Astrocyte (in vitro differentiated cells and primary cell): ENCODE measurements at regions not wholly inside any gene's neighbourhood (a gene's known extent, or its start where the extent isn't known, plus 50 kb on each side); places are given as distances from the start of the nearest gene placed in this dataset.
"Not testable (repeated sequence)": the region's sequence is repeated elsewhere in the genome, so short reads cannot be mapped to it uniquely, and the experiment has no call there.

ENCODE experiments used
- DNase-seq: peaks from one replicate; pipeline ENCODE4 v3.0.0-alpha.2; 2010; ENCODE audit warnings: low read depth
- FAIRE-seq: peaks from 2 replicates; lab custom pipeline; 2011; peaks lifted over from hg19 to GRCh38; lab: Jason Lieb, UNC
- H2AFZ ChIP-seq: 2 replicates; pipeline ENCODE4 v1.6.0; 2012; ENCODE audit warnings: low read depth, low read length, inconsistent platforms
- H3K27ac ChIP-seq: 2 replicates; pipeline ENCODE4 v1.5.1; 2011; ENCODE audit warnings: low read depth, low read length, inconsistent platforms
- H3K27me3 ChIP-seq: 2 replicates; pipeline ENCODE4 v1.6.0; 2011; ENCODE audit warnings: low read length, inconsistent platforms; ENCODE audit not compliant: insufficient read depth
- H3K36me3 ChIP-seq: 2 replicates; pipeline ENCODE4 v1.5.1; 2011; ENCODE audit warnings: low read length, inconsistent platforms; ENCODE audit not compliant: insufficient read depth
- H3K4me1 ChIP-seq: 2 replicates; pipeline ENCODE4 v1.5.1; 2011; ENCODE audit warnings: low read length, inconsistent platforms; ENCODE audit not compliant: insufficient read depth
- H3K4me2 ChIP-seq: 2 replicates; pipeline ENCODE4 v1.6.0; 2012; ENCODE audit warnings: low read length, inconsistent platforms
- H3K4me3 ChIP-seq: 2 replicates; pipeline ENCODE4 v1.5.1; 2011; ENCODE audit warnings: low read depth, mild to moderate bottlenecking, low read length, inconsistent platforms; ENCODE audit not compliant: insufficient read depth
- H3K79me2 ChIP-seq: 2 replicates; pipeline ENCODE4 v1.6.0; 2012; ENCODE audit warnings: mild to moderate bottlenecking, low read length, inconsistent platforms; ENCODE audit not compliant: insufficient read depth
- H3K9ac ChIP-seq: 2 replicates; pipeline ENCODE4 v1.6.0; 2012; ENCODE audit warnings: mild to moderate bottlenecking, low read length, inconsistent platforms
- H3K9me3 ChIP-seq: 2 replicates; pipeline ENCODE4 v1.5.1; 2012; ENCODE audit warnings: low read depth, mild to moderate bottlenecking, low read length, inconsistent platforms; ENCODE audit not compliant: insufficient read depth
- H4K20me1 ChIP-seq: 2 replicates; pipeline ENCODE4 v1.6.0; 2012; ENCODE audit warnings: low read length, inconsistent platforms; ENCODE audit not compliant: insufficient read depth
- H3K27ac Mint-ChIP-seq: one replicate; pipeline ENCODE4 v1.8.0; 2021; ENCODE audit warnings: mild to moderate bottlenecking, mixed read lengths; ENCODE audit not compliant: unreplicated experiment
- H3K27me3 Mint-ChIP-seq: one replicate; pipeline ENCODE4 v1.8.0; 2021; ENCODE audit warnings: low read depth, mixed read lengths; ENCODE audit not compliant: unreplicated experiment
- H3K36me3 Mint-ChIP-seq: one replicate; pipeline ENCODE4 v1.8.0; 2021; ENCODE audit warnings: low read depth, mixed read lengths; ENCODE audit not compliant: unreplicated experiment
- H3K4me1 Mint-ChIP-seq: one replicate; pipeline ENCODE4 v1.8.0; 2021; ENCODE audit warnings: low read depth, mixed read lengths; ENCODE audit not compliant: unreplicated experiment
- H3K4me3 Mint-ChIP-seq: one replicate; pipeline ENCODE4 v1.8.0; 2021; ENCODE audit warnings: mild to moderate bottlenecking, moderate library complexity, mixed read lengths; ENCODE audit not compliant: unreplicated experiment
- H3K9me3 Mint-ChIP-seq: one replicate; pipeline ENCODE4 v1.8.0; 2021; ENCODE audit warnings: mild to moderate bottlenecking, mixed read lengths; ENCODE audit not compliant: unreplicated experiment
- EZH2 ChIP-seq: IDR thresholded peaks from 2 replicates; pipeline ENCODE4 v1.6.1; 2012; ENCODE audit warnings: mild to moderate bottlenecking, low read length, inconsistent platforms; ENCODE audit not compliant: insufficient read depth
- TF ChIP-seq, protein P1 (sequence below): IDR thresholded peaks from 2 replicates; pipeline ENCODE4 v1.5.1; 2011; ENCODE audit warnings: low read depth, mild to moderate bottlenecking, inconsistent platforms, low read length, moderate library complexity; ENCODE audit not compliant: insufficient read depth

DNA sequence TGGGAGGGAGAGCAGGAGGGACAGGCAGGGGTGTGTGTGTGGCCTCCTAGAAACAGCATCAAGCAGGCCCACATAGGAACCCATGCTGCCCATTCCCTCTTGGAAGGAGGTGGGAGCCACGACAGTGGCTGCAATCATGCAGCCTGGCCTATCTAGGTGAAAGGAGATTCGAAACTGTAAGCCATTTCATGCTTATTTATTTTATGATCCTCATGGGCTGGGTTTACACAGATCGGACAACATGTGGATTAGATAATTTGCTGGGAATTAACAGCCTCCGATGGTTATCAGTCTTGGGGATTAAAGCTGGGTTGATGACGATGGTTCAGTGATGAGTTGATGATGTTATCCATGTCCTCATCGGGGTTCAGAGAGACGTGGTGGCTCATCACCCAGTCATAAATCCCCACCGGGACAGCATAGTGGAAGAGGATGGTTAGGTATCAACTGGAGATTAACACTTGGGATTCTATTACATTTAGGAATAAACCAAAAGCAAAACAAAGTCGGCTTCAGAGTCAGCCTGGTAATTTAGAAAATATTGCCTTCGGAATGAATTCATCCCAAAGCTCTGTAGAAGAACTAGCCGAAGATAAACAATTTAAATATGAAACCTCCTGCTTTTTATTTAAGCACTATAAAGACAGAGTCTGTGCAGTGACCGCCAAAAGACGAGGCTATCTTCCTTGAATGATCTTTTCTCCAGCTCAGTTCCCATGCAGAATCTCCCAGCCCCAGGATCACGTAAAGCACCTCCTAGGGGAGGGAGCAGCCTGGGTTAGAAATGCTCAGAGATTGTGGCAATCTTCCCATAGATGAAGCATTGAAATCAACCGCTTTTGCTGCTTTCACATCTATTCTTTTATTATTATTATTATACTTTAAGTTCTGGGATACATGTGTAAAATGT is 252.8 kb downstream of the FOXD2 start:
- DNase-seq, result no peak
- H3K9ac ChIP-seq, result no peak overlapping the region
- no peak overlapping the region for H3K4me3 ChIP-seq
- peaks cover 3% of the 10 kb centered on the region for H3K27me3 ChIP-seq
- no peak overlapping the region for H3K4me2 ChIP-seq
- H4K20me1 ChIP-seq, result no peaks in the 10 kb centered on the region
- TF ChIP-seq EZH2, result no peak
- TF ChIP-seq, protein P1, sequence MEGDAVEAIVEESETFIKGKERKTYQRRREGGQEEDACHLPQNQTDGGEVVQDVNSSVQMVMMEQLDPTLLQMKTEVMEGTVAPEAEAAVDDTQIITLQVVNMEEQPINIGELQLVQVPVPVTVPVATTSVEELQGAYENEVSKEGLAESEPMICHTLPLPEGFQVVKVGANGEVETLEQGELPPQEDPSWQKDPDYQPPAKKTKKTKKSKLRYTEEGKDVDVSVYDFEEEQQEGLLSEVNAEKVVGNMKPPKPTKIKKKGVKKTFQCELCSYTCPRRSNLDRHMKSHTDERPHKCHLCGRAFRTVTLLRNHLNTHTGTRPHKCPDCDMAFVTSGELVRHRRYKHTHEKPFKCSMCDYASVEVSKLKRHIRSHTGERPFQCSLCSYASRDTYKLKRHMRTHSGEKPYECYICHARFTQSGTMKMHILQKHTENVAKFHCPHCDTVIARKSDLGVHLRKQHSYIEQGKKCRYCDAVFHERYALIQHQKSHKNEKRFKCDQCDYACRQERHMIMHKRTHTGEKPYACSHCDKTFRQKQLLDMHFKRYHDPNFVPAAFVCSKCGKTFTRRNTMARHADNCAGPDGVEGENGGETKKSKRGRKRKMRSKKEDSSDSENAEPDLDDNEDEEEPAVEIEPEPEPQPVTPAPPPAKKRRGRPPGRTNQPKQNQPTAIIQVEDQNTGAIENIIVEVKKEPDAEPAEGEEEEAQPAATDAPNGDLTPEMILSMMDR, result no peak
- Mint-ChIP-seq H3K9me3 (no peaks in the 10 kb centered on the region), H3K27me3 (peaks cover 28% of the 10 kb centered on the region), H3K27ac (no peak overlapping the region), H3K4me3 (no peak overlapping the region), H3K36me3 (no peaks in the 10 kb centered on the region), H3K4me1 (peaks cover 14% of the 10 kb centered on the region)
- H3K79me2 ChIP-seq, result no peaks in the 10 kb centered on the region
- H3K9me3 ChIP-seq, result no peaks in the 10 kb centered on the region
- H3K27ac ChIP-seq, result no peak overlapping the region
- FAIRE-seq, result no peak
- H3K4me1 ChIP-seq, result no peaks in the 10 kb centered on the region
- H2AFZ ChIP-seq, result no peak overlapping the region
- H3K36me3 ChIP-seq, result no peaks in the 10 kb centered on the region

DNA sequence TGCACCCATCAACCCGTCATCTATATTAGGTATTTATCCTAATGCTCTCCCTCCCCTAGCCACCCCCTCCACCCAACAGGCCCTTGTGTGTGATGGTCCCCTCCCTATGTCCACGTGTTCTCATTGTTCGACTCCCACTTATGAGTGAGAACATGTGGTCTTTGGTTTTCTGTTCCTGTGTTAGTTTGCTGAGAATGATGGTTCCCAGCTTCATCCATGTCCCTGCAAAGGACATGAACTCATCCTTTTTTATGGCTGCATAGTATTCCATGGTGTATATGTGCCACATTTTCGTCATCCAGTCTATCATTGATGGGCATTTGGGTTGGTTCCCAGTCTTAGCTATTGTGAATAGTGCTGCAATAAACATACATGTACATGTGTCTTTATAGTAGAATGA is 253.4 kb downstream of the FOXD2 start:
- not testable (repeated sequence) for H3K27me3 ChIP-seq, H3K36me3 ChIP-seq, H3K36me3 Mint-ChIP-seq, H3K9me3 Mint-ChIP-seq, DNase-seq, H3K9ac ChIP-seq, H3K4me1 ChIP-seq, H3K4me3 ChIP-seq, H3K79me2 ChIP-seq, H3K27ac ChIP-seq, H3K4me2 ChIP-seq, H3K27ac Mint-ChIP-seq, H4K20me1 ChIP-seq, FAIRE-seq, H2AFZ ChIP-seq, H3K9me3 ChIP-seq, H3K4me3 Mint-ChIP-seq
- Mint-ChIP-seq H3K27me3 (peaks cover 28% of the 10 kb centered on the region), H3K4me1 (peaks cover 11% of the 10 kb centered on the region)

DNA sequence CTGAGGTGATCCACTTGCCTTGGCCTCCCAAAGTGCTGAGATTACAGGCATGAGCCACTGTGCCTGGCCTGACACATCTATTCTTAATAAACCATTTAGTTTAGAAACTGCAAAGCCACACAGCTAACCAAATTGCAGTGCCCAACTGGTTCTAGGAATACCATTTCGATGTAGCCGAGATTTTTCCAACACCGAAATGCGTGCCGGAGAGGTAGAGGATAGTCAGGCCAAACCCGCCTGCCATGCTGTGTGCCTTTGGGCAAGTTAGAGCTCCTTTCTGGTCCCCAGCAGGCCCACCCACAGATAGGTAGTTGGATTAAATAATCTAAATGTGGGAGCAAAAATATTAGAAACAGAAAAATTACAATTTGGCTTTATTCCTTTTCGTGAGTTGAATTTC is 254.4 kb downstream of the FOXD2 start:
- Mint-ChIP-seq H3K4me3 (no peak overlapping the region), H3K36me3 (no peaks in the 10 kb centered on the region), H3K27me3 (peaks cover 28% of the 10 kb centered on the region), H3K9me3 (no peaks in the 10 kb centered on the region), H3K4me1 (peaks cover 5% of the 10 kb centered on the region), H3K27ac (no peak overlapping the region)
- peaks cover 3% of the 10 kb centered on the region for H3K27me3 ChIP-seq
- no peaks in the 10 kb centered on the region for H4K20me1 ChIP-seq
- TF ChIP-seq EZH2, result no peak
- TF ChIP-seq, protein P1, result no peak
- H3K4me1 ChIP-seq, result no peaks in the 10 kb centered on the region
- no peak overlapping the region for H2AFZ ChIP-seq
- DNase-seq, result no peak
- no peak for FAIRE-seq
- H3K9ac ChIP-seq, result no peak overlapping the region
- no peak overlapping the region for H3K27ac ChIP-seq
- H3K9me3 ChIP-seq, result no peaks in the 10 kb centered on the region
- no peaks in the 10 kb centered on the region for H3K79me2 ChIP-seq
- H3K36me3 ChIP-seq, result no peaks in the 10 kb centered on the region
- H3K4me2 ChIP-seq, result no peak overlapping the region
- H3K4me3 ChIP-seq, result no peak overlapping the region
